GM19238 (cell line): ENCODE measurements at regions not wholly inside any gene's neighbourhood (a gene's known extent, or its start where the extent isn't known, plus 50 kb on each side); places are given as distances from the start of the nearest gene placed in this dataset.
"Not testable (repeated sequence)": the region's sequence is repeated elsewhere in the genome, so short reads cannot be mapped to it uniquely, and the experiment has no call there.

ENCODE experiments used
- DNase-seq: peaks from one replicate; pipeline ENCODE4 v3.0.0; 2011; ENCODE audit warnings: low spot score; ENCODE audit not compliant: insufficient read length

DNA sequence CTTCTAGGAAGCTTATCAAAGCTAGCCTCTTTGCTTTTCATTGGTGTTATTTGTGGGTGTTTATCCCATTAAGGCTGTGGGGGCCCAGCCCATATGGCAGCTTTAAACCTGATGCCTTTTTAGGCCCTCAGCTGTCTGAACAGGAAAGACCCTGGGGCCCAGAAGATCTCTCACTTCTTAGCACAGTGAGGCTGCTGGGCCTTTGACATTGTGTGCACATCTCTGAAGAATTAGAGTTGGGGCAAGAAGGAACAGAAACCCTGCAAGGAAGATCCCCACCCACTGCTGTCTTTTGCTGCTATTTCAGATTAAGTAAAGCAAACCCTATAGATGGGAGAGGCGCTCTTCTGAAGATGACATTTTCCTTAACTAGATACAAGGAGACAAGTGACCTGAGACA lies 250.0 kb downstream of the SMAD2 start:
- no peak for DNase-seq

DNA sequence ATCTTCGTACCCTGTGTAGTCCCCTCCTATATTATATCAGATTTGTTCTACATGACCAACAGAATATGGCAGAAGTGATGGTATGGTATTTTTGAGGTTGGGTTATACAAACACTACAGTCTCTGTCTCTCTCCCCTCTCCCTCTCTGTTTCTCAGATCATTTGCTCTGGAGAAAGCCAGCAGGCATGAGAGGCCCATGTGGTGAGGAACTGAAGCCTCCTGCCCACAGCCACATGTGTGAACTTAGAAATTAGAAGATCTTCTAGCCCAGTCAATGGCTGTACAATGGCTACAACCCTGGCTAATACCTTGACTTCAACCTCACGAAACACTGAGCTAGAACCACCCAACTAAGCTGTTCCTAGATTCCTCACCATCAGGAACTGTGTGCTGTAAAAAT lies 250.6 kb downstream of the SMAD2 start:
- no peak for DNase-seq

DNA sequence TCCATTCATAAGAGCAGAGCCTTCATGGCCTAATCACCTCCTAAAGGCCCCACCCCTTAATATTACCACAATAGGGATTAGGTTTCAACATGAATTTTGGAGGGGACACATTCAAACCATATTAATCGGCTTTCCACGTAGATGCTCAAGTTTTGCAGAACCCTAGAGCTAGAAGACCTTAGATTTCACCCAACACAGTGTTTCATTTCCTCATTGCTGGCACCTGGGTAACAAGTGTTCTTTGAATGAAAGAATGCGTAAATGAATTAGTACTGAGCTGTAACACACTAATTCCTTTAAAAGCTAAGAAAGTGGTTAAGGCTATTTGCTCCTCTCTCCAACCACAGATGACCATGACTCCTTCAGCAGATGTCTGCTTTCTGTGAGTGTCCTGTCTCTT lies 252.5 kb downstream of the SMAD2 start:
- no peak for DNase-seq

DNA sequence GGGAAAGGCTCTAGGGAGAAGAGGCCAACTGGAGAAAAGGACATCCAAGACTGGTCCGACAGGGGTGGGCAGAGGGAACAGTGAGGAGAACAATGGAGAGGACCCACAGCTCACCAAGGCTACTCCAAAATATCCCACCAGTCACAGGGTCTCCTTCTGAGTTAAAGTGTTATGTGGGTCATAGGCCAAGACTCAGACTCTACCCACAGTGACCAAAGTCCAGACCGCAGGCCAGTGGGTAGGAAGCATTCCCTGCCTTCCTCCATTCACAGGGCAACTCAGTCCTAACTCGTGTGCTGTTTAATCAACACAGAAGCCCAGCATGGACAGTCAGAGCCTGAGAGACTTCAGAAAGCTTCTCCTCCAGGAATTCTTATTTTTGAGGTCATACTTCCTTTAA lies 260.6 kb downstream of the SMAD2 start:
- DNase-seq = no peak

DNA sequence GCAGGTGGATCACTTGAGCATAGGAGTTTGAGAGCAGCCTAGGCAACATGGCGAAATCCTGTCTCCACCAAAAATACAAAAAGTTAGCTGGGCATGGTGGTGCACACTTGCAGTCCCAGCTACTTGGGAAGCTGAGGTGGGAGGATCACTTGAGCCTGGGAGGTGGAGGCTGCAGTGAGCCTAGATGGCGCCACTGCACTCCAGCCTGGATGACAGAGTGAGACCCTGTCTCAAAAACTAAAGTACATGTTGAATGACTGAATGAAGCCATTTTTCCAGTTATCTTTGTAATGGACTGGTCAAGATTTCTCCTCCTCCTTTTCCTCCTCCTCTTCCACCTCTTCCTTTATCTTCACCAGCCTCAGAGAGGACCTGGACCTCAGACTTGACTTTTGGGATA lies 272.0 kb downstream of the SMAD2 start:
- DNase-seq = no peak

DNA sequence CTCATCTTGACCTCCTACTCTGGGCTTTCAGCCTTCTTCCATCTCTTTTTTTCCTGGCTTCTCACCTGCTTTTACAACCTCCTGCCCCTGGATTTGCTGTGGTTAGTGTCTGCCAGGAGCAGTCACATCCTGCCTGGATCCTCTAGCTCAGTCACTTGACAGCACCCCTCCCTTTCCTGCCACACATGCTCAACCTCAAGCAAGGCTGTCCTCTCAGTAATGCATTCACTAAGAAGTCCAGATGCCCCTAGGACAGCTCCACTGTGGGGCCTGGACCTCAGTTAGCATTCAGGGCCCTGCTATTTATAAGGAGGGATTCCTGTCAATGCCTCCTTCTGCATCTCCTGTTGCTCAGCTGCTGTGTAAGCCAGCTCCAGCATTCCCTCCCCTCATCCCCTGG lies 275.5 kb downstream of the SMAD2 start:
- DNase-seq = no peak

DNA sequence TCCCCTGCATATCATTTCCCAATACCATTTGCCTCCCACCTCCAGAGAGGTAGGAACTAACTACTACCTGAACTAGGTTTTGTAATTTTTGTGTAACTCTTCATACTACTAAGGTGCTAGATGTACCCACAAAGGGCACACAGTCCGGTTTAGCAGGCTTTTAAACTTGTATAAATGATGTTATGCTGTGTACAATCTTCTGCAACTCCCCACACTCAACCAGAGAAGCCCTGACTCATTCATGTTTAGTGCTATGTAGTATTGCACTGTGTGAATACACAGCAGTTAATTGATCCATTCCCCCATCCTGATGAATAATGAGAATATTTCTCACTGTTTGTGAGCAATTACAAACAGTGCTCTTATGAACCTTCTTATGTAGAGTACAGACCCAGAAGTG lies 285.6 kb downstream of the SMAD2 start:
- DNase-seq = no peak

DNA sequence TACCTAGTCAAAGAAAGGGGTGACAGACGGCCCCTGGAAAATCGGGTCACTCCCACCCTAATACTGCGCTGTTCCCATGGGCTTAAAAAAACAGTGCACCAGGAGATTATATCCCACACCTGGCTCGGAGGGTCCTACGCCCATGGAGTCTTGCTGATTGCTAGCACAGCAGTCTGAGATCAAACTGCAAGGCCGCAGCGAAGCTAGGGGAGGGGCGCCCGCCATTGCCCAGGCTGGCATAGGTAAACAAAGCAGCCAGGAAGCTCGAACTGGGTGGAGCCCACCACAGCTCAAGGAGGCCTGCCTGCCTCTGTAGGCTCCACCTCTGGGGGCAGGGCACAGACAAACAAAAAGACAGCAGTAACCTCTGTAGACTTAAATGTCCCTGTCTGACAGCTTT lies 292.9 kb downstream of the SMAD2 start:
- DNase-seq = not testable (repeated sequence)

DNA sequence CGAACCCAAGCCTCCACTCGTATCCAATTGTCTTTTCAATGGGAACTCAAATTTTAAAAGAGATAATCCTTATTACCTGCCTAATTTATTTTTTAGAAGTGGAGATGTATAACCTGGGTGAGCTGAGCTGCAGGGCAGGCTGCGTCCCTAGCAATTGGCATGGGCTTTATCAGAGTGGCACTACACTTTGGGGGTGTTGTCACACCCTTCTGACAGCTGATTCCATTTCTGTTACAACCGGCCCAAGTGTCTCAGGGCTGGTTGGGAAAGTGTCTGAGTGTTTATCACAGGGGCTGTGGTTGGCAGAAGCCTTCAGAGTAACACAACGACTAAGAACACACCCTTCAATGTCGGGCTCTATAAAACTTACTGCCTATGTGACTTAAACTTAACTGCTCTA lies 295.0 kb downstream of the SMAD2 start:
- DNase-seq = no peak

DNA sequence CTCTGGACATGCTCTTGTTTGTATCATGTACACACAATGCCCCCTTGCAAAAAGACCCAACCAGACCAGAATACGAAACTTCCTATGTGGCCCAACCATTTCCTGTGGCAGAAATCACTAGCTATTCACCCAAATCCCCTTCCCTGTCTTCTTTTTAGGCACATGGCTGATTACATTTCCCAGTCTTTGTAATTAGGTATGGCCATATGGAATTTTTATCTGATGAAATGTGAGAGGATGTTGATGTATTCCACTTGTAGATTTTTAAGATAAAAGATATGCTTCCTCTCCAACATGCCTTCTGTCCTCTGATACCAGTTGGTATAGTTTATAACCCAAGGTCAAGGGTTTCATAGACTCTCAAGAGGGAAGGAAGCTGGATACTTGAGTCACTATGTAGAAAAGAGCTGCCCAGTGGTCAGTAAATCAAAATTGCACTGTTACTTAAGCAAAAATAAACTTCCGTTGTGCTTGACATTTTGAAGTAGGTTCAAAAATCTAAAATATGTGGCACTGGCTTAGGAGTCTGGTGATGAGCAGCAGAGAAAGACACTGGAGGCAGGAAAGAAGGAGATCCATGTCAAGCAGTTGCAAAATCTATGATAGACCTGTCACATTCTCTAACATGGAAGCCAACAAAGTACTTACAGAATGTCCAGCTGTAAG lies 297.4 kb downstream of the SMAD2 start:
- no peak for DNase-seq

DNA sequence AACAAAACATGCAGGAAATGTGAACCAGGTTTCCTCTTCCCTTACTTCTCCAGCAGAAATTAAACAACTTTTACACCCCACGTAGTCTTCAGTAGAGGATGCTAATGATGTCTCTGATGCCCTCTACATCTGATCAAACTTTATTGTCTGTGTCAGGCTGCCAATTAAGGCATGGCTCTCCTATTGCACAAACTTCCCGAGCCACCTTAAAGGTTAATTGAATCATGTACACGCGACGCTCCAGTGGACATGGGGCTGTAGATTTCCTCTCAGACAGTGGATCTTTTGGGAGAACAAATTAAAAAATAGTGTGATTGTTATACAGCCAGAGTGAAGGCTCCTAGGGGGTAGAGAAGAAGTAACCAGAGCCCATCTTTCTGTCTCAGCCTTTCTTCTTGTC lies 301.6 kb downstream of the SMAD2 start:
- no peak for DNase-seq

DNA sequence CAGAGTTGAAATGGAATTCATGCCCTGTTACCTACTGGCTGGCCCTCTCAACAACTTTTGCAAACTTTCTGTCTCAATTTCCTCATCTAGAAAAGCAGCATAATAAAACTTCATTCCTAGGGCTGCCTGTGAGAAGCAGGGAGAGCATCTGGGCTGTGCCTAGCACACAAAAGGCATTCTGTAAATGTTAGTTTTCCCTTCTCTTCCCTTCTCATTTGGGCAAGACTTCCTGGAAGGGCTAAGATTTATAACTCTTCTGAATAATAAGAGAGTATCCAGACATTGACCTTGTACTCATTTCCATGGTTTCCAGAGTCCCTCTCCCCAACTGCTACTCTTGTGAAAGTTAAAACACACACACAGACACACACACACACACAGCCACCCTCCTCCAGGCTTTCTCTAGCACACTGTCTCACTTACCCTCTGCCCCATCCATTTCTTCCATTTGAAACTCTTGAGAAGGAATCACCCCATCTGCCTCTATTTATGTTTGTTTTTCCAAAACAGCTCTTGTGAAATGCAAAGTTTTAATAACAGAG lies 302.1 kb downstream of the SMAD2 start:
- DNase-seq = no peak

DNA sequence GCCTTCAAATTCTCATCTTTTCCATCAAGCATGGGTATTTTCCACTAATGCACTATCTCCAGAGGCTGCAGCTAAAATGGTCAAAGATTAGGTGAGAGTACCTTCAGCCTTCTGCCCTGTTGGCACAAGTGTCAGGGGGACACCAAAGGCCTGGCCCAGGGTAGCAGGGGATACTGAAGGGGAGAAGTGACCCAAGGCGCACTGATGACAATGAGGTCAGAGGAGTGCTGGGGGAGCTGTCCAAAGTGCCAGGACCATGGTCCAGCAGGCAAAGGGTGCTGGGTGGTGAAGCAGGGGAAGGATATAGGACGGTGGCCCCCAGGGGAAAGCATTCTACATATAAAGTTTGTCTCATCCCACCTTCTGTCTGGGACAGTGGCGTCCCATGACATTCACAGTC lies 303.4 kb downstream of the SMAD2 start:
- no peak for DNase-seq

DNA sequence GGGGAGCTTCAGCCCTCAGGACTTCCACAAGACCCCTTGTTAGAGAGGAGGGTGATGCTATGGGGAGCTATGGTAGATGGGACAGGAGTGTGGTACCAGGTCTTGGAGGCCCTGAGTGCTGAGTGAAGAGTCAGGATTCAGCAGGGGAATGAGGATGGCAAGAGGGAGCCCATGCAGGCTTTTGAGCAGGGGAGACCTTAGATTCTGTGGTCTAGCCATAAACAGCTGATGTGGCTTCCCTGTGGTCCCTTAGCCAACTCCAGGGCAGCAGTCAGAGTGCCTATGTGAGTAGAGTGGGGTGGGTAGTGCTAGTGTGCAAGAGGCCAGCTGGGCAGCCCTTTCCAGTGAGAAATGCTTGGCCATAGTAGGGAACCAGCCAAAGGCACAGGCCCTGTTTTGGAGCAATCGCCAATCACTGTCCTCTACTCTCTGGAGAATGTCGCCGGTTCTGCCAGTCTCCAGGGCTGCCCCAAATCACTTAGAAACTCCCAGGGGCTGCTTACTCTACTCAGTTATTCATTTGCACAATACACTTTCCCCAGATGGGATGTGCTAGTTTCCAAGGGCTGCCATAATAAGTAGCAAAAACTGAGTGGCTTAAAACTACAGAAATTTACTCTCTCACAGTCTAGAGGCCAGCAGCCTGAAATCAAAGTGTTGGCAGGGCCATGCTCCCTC lies 310.5 kb downstream of the SMAD2 start:
- DNase-seq = no peak

DNA sequence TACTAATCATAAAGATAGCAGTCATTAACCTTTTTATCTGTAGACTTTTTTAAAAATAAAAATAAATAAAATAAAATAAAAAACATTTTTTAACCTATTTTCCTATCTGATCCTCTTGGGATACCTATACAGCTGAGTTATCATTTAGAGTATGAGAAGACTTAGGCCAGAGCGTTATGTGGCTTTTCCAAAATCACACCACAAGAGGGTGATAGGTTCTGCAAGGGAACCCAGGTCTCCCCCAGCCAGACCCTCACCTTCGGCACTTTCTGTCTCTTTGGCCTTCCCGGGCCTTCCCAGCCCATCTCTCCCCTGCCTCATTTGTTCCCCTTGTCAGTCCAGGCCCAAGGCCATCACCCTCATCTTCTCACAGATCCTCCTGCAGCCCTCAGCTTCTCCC lies 311.7 kb downstream of the SMAD2 start:
- no peak for DNase-seq

DNA sequence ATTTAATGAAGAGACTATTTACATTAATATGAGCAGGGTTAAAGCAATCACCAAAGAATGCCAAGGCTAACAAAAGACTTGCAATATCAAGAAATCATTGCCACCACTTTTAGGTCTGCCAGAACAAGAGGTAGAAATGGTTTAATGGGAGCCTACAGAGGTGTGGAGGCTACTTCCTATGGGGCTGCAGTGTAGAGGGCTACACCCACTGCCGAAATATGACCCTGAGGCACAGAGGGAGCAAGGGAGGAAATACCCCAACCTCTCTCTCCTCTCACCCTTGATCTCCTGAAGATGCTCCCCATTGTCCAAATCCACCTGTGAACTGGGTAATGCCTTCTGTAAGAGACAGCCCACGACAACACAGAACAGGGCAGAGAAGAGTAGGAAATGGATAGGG lies 315.4 kb downstream of the SMAD2 start:
- no peak for DNase-seq

DNA sequence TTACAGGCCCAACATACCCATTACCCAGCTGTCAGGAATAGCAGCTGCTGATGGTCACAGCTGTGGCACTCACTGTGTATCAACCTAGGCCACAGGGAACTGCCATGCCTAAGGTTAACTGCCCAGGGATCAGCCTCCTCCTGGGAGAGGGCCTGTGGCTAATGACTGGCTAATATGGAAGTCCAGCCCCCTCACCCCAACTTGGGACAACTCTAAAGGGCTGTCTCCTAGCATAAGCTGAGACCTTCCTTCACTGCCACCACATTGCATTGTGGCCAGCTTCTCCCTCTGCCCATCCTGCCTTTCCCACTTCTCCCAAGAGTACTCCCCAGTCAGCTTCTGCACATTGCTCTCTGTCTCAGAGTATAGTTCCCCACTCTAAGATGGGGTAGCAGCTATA lies 316.5 kb downstream of the SMAD2 start:
- DNase-seq = no peak

DNA sequence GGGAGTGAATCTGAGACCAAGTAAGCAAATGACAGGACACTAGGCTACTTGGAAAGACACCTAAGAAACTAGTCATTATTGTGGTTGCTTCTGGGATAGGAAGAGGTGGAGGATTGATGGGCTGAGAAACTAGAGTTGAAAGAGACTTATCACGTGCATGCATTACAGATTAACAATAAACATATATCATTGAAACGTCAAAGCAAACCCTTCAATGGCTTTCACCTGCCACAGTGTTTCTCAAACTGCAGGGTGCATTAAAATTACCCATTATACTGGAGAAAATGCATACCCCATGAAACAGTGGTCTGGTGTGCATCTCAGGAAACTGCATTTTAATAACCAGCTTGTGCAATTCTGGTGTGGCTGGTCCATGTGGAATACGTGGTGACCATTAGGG lies 318.8 kb downstream of the SMAD2 start:
- DNase-seq = no peak

DNA sequence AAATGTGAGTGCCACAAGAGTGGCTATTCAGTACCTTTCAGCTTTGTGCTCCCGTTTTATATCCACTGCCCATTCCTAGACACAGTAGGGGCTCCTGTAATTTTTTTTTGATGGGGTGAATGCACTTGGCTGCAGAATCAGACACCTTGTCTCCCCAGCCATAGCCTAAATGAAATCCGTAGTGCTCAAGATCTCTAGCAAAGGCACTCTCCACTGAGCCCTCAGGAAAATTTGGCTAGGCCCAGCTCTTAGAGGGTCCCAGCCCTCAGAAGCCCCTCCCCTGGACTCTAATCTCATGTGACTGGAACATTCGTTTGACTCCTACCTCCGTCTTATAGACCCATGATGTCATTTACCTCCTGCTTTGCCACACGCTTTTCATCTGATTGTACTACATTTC lies 323.9 kb downstream of the SMAD2 start:
- DNase-seq = no peak

DNA sequence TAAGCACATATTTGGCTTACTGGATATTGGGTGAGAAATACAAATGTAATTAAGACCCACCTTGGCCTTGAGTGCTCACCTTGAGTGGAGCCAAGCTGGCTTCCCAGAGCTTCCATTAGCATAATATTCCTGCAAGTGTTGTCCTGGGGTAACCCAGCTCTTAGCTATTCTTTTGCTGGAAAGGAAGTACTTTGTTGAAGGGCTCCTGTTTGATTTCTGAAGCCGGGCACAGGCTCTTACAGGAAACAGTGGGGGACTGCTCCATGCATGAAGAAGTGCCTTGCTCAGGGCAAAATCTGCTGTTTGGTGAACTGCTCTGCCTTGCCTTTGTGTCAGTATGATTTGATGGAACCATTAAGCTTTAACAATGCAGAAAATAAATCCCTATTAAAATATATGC lies 325.4 kb downstream of the SMAD2 start:
- no peak for DNase-seq

DNA sequence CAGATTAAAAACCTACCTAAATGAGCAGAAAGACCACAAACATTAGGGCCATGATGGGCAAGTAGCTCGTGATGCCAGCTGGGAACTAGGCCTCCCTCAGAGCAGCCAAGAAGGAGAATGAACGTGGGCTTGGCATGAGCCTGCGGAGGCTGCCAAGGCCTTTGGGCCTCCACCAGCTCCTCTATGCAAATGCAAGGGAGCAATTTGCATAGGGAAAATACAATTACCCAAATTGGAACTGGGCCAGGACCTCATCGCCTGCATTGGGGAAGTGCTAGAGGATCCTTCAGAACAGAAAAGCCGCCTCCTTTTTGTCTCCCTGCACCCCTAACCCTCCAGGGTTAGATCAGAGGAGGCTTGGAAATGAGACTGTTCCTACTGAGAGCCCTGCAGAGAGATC lies 326.4 kb downstream of the SMAD2 start:
- DNase-seq = no peak

DNA sequence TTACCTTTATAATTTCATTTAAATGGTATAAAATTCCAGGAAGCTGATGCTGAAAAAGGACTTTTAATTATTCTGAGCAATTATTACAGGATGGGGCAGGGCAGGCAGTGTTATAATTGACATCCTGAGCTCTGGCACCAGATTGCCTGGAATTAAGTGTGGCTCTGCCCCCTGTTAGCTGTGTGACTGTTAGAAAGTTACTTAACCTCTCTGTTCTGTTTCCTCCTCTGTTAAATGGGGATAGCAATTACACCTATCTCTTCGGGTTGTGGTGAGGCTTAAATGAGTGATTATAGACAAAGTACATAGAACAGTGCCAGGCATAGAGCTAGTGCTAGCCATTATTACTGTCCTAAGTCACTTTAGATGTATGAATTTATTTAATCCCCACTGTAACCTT lies 327.3 kb downstream of the SMAD2 start:
- no peak for DNase-seq

DNA sequence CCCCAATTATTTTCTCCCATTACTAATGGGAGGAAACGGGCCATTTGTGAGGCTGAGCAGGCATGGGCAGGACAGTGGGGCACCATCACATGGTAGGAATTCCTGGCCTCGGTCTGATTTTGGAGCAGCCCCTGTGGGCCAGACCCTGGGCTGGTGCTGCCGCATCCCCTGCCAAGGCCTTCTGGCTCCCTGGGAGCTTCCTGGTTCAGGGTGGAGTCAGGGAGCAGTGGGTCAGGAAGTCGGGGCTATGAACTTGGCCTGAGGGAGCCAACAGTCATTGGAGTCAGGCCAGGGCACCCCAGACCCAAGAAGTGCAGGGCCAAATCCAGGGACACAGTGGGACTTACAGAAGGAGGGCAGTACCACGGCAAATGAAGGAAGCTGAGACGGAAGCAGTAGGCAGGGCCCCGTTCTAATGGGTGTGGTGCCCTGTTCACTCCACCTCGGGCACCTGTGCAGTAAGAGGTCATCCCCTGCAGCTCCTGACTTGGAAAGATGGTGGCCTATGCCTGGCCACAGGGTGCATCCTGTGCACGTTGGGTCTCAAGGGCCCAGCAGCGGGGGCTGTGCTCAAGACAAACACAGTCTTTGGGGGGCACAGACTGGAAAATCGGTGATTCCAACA lies 328.1 kb downstream of the SMAD2 start:
- no peak for DNase-seq
